Dedifferentiated amniotic fluid mesenchymal stem cell (primary cell): ENCODE measurements at regions not wholly inside any gene's neighbourhood (a gene's known extent, or its start where the extent isn't known, plus 50 kb on each side); places are given as distances from the start of the nearest gene placed in this dataset.

Experiments
- DNase-seq: peaks from one replicate; pipeline ENCODE4 v3.0.0-alpha.2; 2016; ENCODE audit errors: extremely low spot score

- DNase-seq, result peak; percentile 83
Observed at GRCh38 chr2:217722883-217723472, 279.8 kb downstream of the TNS1 start.

DNA sequence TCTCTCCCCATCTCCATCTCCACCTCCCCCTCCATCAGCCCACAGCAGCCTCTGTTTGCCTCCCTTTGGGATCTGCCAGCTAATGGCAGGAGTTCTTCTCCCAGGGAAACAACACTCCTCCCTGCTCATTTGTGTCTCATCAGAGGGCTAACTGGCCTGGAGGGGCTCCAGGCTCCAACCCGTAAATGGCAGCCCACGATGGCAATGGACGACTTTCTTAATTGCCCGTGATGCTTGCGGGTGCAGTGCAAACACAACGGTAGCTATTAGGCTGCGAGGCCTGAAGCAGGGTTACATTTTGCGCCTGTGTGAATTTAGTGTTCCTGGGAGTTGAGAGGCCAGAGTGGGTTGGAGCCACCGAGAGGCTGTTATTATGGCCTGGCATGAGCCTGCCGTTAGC is 285.1 kb downstream of the TNS1 start:
- no peak for DNase-seq

GRCh38 chr2:217715484-217715883 is 287.3 kb downstream of the TNS1 start:
- no peak for DNase-seq

DNA sequence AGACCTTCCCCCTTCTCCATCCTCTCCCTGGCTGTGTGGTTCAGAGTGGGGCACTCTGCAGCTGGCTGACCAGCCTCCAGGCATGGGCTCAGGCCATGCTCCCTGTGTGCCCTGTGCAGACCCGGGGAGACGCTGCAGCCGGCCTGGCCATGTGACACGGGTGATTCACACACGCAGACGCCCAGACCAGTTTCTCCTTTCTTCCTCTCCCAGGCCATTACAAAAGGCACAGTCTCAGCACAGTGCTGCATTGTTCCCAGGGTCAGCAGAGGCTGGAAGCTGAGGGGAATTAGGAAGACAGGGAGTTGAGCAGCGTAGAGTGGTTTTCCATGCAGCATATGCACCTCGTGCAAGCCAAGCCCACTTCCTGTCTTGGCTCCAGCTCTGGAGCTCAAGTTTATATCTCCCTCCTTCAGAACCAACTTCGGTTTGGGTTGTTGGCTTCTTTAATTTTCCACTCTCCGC is 288.5 kb downstream of the TNS1 start:
- DNase-seq, result no peak

- peak; percentile 73 for DNase-seq
Observed at GRCh38 chr2:217713395-217714286, 289.2 kb downstream of the TNS1 start.

DNA sequence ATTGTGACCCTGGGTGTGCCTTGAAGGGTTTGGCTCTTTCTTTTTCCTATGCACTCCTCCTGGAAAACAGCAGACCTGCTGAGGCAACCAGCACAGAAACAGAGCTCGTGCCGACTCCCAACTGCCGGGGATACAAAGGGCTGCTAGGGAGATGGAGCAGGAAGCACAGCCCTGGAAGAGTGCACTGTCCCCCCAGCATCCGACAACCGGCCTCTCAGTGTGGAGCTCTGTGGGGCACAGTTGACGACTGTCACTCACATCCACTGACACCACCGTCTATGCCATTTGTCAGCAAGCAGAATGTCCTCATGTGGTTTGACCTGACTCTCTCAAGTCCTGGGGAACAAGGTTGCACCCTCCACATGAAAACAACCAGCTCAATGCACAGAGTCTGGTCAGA is 290.4 kb downstream of the TNS1 start:
- DNase-seq, result no peak

- peak; percentile 48 for DNase-seq
Observed at GRCh38 chr2:217711188-217711587, 291.6 kb downstream of the TNS1 start.

- peak; percentile 70 for DNase-seq
Observed at GRCh38 chr2:217710211-217710765, 292.5 kb downstream of the TNS1 start.

DNA sequence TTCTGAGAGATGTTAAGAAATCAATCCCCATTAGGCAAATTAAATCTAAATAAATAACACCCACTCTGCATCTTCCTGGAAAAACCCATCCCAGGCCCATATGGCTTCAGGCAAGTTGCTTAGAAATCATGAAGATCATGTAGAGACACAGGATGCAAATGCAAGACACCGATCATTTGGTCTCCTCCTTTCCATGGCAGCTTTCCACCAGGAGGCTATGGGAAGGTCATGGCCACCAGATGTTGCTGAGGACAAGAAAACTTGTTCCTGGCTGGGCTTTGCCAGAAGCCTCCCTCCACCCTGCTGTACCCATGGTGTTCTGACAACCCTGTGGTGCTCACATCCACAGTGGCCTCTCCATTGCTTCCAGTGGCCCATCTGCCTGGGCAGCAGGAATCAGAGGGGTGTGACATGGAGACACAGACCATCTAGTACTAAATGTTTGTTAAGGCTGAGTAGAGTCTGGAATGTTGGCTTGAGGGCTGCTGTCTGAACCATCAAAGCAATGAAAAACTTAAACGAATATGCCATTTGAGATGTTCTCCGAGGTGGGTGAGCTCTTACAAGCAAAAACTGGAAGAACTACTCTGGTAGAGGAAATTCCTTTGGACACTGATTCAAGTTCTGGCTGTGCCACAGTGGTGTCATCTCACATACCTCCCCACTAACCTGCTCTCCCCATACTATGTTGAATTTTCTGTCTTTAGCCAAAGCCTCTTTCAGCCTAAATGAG is 293.2 kb downstream of the TNS1 start:
- no peak for DNase-seq

- peak; percentile 30 for DNase-seq
Observed at GRCh38 chr2:217707131-217707611, 295.6 kb downstream of the TNS1 start.

DNA sequence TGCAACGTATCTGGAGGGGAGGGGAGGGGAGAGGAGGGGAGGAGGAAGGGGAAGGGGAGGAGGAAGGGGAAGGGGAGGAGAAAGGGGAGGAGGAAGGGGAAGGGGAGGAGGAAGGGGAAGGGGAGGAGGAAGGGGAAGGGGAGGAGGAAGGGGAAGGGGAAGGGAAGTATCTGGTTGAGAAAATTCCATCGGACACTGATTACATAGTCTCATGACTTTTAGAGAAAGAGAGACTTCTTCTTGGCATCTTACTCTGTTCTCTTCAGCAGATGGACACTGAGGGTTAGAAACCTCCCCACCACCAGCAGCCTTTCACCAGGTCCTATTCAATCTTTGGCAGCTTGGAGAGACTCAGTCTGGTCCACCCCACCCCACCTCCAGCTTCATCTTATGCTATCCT is 296.3 kb downstream of the TNS1 start:
- no peak for DNase-seq

- DNase-seq, result no peak
Observed at GRCh38 chr2:217706095-217706494, 296.7 kb downstream of the TNS1 start.

DNA sequence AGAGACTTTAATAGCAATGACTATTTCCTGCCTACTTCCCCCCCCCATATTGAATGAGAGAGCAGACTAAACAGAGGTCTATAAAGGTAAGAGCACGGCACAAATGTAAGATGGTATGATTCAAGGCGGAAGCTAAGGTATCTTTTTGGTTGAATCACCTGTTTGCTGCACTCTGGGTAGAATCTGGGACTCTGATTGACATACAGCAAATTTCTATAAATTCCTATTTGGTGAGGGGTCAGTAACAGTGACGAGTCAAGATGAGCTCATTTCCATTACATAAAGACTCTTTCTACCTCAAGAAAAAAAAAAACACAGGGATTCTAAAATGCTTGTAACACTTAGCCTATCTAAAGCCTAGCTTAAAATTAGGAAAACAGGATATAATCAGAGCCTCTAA is 297.3 kb downstream of the TNS1 start:
- DNase-seq, result no peak

- DNase-seq, result no peak
Observed at GRCh38 chr2:217703999-217704398, 298.8 kb downstream of the TNS1 start.

GRCh38 chr2:217703102-217703501 is 299.7 kb downstream of the TNS1 start:
- no peak for DNase-seq

- no peak for DNase-seq
Observed at GRCh38 chr2:217701622-217702021, 301.2 kb downstream of the TNS1 start.

DNA sequence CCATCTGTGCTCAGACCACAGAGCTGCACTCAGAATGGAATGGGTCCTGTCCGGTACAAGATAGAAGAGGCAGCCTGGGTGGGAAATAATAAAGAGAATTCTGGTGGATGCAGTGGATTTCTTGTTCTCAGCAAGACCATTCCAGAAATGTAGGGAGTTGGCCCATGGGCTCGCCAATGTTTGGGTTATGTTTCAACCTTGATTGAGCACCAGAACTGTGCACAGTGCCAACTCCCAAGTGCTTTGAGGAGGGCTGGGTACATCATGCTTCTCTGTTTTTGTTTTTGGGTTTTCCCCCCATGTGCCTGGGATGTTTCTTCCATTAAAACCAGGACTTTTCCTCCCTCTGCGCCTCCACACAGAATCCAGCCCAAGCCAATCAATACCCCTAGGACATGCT is 304.1 kb downstream of the TNS1 start:
- DNase-seq, result no peak

GRCh38 chr2:217695033-217695520 is 307.7 kb downstream of the TNS1 start:
- peak; percentile 99 for DNase-seq

DNA sequence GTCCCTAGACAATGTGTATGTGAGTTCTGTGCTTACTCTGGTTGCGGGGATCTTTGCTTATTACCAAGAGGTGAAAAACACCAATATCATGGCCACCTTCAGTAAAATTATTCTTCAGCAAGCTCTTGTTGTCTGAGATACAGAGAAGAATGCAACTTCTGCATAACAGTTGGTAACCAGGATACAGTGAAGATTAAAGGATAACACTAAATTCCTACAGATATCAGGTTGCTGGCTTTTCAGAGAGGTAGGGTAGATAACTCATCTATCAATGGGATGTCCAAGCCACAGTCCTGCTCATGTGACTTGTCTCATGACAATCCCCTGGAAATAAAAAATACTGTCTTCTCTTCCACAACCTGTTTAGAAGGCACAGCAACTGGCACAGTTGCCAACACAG is 308.5 kb downstream of the TNS1 start:
- peak; percentile 46 for DNase-seq

- DNase-seq, result no peak
Observed at GRCh38 chr2:217693363-217693762, 309.4 kb downstream of the TNS1 start.

DNA sequence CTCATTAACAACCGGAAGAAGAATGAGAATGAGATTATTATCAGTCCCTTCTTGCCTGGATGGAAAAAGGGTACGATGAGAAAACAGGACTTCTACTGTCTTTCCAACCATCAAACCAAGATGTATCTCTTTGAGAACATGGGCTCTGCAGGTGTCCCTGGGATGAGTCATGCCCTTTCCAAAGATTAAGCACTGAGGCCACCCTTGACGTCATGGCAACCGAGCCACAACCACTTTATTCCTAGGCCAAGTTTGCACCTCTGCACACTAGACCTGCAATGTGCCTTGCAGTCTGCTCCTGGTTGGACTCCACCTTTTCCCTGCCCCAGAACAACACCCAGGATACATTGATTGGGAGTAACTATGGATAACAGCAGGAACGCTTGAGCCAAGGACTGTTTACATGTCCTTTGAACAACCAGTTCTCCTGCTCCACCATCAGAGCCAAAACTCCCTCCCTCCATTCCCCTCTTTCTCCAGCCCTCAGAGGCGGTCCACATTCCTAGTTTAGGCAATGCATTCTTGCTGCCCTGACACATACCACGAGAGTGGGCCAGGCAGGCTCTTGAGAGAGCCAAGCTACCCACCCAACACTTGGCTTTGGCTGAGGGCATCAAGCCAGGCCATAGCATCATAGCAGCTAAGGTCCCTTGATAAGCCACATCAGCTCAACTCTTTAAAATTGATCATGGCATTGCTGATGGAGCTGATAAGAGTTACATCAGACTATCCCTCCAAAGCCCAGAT is 310.7 kb downstream of the TNS1 start:
- DNase-seq, result peak; percentile 88
